ENCODE measurements at regions not wholly inside any gene's neighbourhood (a gene's known extent, or its start where the extent isn't known, plus 50 kb on each side); places are given as distances from the start of the nearest gene placed in this dataset.
"Not testable (repeated sequence)": the region's sequence is repeated elsewhere in the genome, so short reads cannot be mapped to it uniquely, and the experiment has no call there.

- H3K9me3 Mint-ChIP-seq = no peaks in the 10 kb centered on the region
These were observed 81.3 kb upstream of the BHLHE40 start for GRCh38 chr3:4897765-4898453.

DNA sequence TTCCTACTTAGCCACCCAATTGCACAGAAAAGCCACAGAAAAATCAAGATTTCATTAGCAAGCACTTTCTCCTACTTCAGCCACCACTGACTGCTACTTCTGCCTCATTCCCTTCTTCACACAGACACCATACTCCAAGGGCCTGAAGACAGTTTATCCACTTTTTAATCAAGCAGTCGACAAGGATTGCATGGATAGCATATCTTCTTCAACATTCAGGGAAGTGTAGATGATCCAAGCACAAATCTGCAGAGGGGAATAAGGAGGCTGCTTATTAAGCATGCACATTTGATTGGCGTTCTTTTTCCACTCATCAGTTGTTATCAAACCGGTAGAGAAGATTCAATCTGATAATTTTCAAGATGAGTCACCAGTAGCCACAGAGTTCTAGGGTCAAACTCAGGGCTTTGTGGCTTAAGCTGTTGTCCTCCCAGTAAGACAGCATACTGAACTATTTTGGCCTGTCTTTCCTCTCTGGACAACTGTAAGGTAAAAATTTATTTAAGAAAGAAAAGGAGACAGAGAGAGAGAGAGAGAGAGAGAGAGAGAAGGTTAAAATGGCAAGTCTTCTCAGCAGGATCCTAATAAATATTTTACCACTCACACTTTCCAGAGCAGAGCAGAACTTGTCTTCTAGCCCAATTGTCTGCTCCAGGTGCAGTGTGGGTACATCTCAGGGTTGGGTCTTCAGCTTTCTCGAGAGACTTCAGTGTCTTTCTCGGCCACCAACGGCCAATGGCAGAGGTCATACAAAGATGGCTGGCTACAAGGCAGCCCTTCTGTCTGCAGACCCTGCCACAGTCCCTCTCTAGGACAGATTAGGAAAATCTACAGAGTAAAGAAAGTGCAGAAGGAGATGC, 80.6 kb upstream of the BHLHE40 start:
- no peak for DNase-seq
- Mint-ChIP-seq H3K27ac (peak overlapping the region; percentile 79), H3K9me3 (no peaks in the 10 kb centered on the region), H3K27me3 (no peaks in the 10 kb centered on the region), H3K4me3 (peak overlapping the region; percentile 35), H3K4me1 (ENCODE audit: low read depth) (peaks cover 57% of the 10 kb centered on the region), H3K36me3 (ENCODE audit: low read depth) (no peaks in the 10 kb centered on the region)

More at GRCh38 chr3:4897765-4898453, 81.3 kb upstream of the BHLHE40 start:
- H3K4me1 Mint-ChIP-seq (ENCODE audit: low read depth) = peaks cover 53% of the 10 kb centered on the region
- H3K36me3 Mint-ChIP-seq (ENCODE audit: low read depth) = no peaks in the 10 kb centered on the region
- H3K27ac Mint-ChIP-seq = peak overlapping the region; percentile 79
- no peaks in the 10 kb centered on the region for H3K27me3 Mint-ChIP-seq
- no peak for DNase-seq
- H3K4me3 Mint-ChIP-seq = peak overlapping the region; percentile 16

DNA sequence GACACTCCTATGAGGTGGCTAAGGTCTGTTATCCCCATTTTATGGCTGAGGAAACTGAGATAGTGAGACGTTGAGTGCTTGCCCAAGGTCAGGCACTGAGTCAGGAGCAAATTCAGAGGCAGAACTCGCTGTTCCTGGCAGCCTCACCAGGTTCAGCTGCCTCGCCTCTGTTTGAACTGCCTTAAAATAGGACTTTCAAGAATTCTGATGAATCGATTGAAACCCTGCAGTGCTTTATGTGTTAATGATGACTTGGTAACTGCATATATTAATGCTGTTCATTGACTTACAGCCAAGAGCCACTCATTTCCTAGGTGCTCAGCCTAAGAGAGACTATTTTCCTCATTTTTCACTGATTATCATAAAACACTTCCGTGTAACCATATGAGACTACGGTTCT, 79.5 kb upstream of the BHLHE40 start:
- Mint-ChIP-seq H3K4me1 (ENCODE audit: low read depth) (peaks cover 65% of the 10 kb centered on the region), H3K36me3 (ENCODE audit: low read depth) (no peaks in the 10 kb centered on the region), H3K27ac (peak overlapping the region; percentile 42), H3K4me3 (no peak overlapping the region), H3K27me3 (no peaks in the 10 kb centered on the region), H3K9me3 (no peaks in the 10 kb centered on the region)
- DNase-seq = no peak

GRCh38 chr3:4900298-4900697, 78.9 kb upstream of the BHLHE40 start:
- Mint-ChIP-seq H3K4me3 (no peak overlapping the region), H3K36me3 (ENCODE audit: low read depth) (no peaks in the 10 kb centered on the region), H3K27me3 (no peaks in the 10 kb centered on the region), H3K4me1 (ENCODE audit: low read depth) (peaks cover 70% of the 10 kb centered on the region), H3K9me3 (no peaks in the 10 kb centered on the region), H3K27ac (peak overlapping the region; percentile 42)
- DNase-seq = no peak

DNA sequence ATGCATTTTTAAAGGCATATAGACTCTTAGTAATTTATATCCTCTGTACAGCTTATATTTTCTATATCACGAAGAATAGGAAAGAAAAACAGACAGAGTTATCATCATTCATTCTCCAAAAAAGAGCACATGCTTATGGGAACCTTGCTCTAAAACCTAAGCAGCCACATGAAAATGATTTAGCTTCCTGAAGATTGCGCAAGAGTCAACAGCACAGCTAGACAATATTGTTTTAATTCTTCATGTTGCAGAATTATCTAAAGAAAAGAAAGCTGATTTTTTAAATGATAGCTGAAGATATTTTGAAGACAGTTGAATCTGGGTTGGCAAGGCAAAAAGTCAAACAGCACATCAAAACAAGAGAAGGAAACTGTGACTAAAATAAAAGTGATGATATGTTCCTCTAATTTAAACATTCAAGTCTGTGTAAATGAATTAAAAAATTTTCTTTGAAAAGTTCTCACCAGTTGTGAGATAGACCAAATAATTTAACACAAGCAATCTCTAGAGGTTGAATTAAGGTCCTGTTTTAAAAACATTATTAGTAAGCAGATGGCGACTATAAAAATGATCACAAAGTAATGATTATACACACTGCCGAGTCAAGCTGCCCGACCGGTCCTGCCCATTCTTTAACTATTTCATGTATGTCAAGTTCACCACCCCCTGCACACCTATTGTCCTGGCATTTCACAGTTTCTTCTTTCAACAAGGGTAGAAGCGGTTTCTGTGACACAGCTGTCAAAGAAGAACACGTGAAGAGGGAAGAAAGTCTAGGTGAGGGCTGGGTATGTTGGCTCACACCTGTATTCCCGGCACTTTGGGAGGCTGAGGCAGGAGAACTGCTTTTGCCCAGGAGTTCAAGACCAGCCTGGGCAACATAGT, 74.2 kb upstream of the BHLHE40 start:
- DNase-seq = no peak
- H3K4me1 Mint-ChIP-seq (ENCODE audit: low read depth) = peaks cover 85% of the 10 kb centered on the region
- H3K4me3 Mint-ChIP-seq = no peak overlapping the region
- H3K9me3 Mint-ChIP-seq = no peaks in the 10 kb centered on the region
- H3K27ac Mint-ChIP-seq = peak overlapping the region; percentile 61
- H3K36me3 Mint-ChIP-seq (ENCODE audit: low read depth) = no peaks in the 10 kb centered on the region
- no peaks in the 10 kb centered on the region for H3K27me3 Mint-ChIP-seq

- Mint-ChIP-seq H3K4me1 (ENCODE audit: low read depth) (peaks cover 79% of the 10 kb centered on the region), H3K36me3 (ENCODE audit: low read depth) (no peaks in the 10 kb centered on the region), H3K4me3 (no peak overlapping the region), H3K27ac (peak overlapping the region; percentile 69), H3K9me3 (no peaks in the 10 kb centered on the region), H3K27me3 (no peaks in the 10 kb centered on the region)
- no peak for DNase-seq
These were observed 73.1 kb upstream of the BHLHE40 start for GRCh38 chr3:4906107-4906621.

- no peak for DNase-seq
- H3K4me3 Mint-ChIP-seq = no peak overlapping the region
- H3K27ac Mint-ChIP-seq = peak overlapping the region; percentile 30
- no peaks in the 10 kb centered on the region for H3K36me3 Mint-ChIP-seq (ENCODE audit: low read depth)
- H3K27me3 Mint-ChIP-seq = no peaks in the 10 kb centered on the region
- H3K9me3 Mint-ChIP-seq = peaks cover 1% of the 10 kb centered on the region
- H3K4me1 Mint-ChIP-seq (ENCODE audit: low read depth) = peaks cover 70% of the 10 kb centered on the region
These were observed 72.2 kb upstream of the BHLHE40 start for GRCh38 chr3:4907050-4907449.

GRCh38 chr3:4907643-4908432, 71.4 kb upstream of the BHLHE40 start:
- peak overlapping the region; percentile 81 for H3K27ac Mint-ChIP-seq
- H3K36me3 Mint-ChIP-seq (ENCODE audit: low read depth) = no peaks in the 10 kb centered on the region
- peaks cover 2% of the 10 kb centered on the region for H3K9me3 Mint-ChIP-seq
- DNase-seq = no peak
- H3K27me3 Mint-ChIP-seq = no peaks in the 10 kb centered on the region
- peaks cover 64% of the 10 kb centered on the region for H3K4me1 Mint-ChIP-seq (ENCODE audit: low read depth)
- peak overlapping the region; percentile 20 for H3K4me3 Mint-ChIP-seq

DNA sequence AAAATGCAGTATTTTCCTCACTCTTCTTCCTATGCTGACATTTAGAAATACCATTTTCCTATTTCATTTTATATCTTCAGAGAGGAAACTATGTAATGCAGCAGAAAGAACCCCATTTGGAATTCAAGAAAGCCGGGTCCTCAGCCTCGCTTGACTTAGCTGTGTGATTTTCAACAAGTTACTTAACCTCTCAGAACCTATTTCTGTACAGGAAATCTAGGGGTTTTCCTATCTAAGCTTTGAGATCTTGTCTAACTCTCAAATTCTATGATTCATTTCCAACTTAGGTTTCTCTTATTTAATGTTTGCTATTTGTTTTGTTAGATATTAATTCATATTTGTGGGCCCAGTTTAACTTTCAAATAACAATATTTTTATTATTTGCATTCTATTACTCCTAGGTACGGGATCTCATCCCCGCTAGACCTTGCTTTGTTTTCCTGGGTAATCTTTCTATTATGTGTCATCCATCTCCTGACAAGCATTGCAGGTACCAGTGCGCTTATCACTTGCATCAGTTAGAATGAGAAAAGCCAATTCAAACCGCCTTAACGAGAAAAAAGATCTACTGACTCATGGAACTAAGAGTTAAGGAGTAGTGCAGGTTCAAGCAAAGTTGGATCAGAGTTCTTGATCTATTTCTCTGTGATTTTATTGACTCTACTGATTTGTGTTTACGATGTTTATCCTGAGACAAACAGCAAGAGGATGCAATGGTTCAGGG, 70.6 kb upstream of the BHLHE40 start:
- no peak for DNase-seq
- H3K4me3 Mint-ChIP-seq = peak overlapping the region; percentile 20
- H3K4me1 Mint-ChIP-seq (ENCODE audit: low read depth) = peaks cover 61% of the 10 kb centered on the region
- no peaks in the 10 kb centered on the region for H3K27me3 Mint-ChIP-seq
- peaks cover 4% of the 10 kb centered on the region for H3K9me3 Mint-ChIP-seq
- peak overlapping the region; percentile 81 for H3K27ac Mint-ChIP-seq
- no peaks in the 10 kb centered on the region for H3K36me3 Mint-ChIP-seq (ENCODE audit: low read depth)

DNA sequence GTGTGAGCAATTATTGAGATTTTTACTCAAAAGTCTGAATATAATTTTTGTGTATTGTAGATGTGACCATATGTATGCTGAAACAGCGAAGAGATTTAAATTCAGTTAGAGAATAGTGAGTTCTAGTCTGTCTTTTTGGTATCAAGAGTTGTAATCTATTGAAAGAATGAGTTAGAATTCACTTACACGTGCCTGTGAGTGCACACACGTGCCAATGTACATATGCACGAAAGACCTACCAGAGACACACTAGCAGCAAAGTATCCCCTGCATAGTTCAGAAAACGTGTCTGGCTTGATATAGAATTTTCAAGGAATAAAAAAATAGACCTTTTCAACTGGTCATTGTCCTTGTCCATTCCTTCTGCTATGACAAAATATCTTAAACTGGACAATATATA, 64.8 kb upstream of the BHLHE40 start:
- H3K9me3 Mint-ChIP-seq = peaks cover 8% of the 10 kb centered on the region
- no peaks in the 10 kb centered on the region for H3K27me3 Mint-ChIP-seq
- H3K4me1 Mint-ChIP-seq (ENCODE audit: low read depth) = peaks cover 5% of the 10 kb centered on the region
- no peak for DNase-seq
- H3K36me3 Mint-ChIP-seq (ENCODE audit: low read depth) = no peaks in the 10 kb centered on the region
- no peak overlapping the region for H3K4me3 Mint-ChIP-seq
- no peak overlapping the region for H3K27ac Mint-ChIP-seq

DNA sequence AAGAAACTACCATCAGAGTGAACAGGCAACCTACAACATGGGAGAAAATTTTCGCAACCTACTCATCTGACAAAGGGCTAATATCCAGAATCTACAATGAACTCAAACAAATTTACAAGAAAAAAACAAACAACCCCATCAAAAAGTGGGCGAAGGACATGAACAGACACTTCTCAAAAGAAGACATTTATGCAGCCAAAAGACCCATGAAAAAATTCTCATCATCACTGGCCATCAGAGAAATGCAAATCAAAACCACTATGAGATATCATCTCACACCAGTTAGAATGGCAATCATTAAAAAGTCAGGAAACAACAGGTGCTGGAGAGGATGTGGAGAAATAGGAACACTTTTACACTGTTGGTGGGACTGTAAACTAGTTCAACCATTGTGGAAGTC, 57.6 kb upstream of the BHLHE40 start:
- H3K9me3 Mint-ChIP-seq; DNase-seq; H3K27ac Mint-ChIP-seq; H3K4me3 Mint-ChIP-seq; H3K36me3 Mint-ChIP-seq (ENCODE audit: low read depth); H3K4me1 Mint-ChIP-seq (ENCODE audit: low read depth); H3K27me3 Mint-ChIP-seq: not testable (repeated sequence)

DNA sequence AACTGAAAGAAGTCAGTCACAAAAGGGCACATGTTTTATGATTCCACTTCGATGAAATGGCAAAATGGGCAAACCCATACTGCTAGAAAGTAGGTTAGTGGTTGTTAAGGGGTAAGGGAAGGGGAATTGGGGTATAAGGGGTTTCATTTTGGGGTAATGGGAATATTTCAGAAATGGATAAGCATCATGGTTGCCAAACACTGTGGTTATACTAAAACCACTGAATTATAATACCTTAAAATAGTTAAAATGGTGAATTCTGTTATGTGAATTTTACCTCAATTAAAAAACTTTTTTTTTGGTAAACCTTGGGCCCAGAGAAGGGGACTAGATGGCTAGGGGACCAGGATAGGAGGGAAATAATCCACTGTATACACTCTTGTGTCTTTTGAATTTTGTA, 52.3 kb upstream of the BHLHE40 start:
- H3K27me3 Mint-ChIP-seq = no peaks in the 10 kb centered on the region
- peak overlapping the region; percentile 57 for H3K27ac Mint-ChIP-seq
- H3K4me3 Mint-ChIP-seq = no peak overlapping the region
- H3K9me3 Mint-ChIP-seq = peaks cover 4% of the 10 kb centered on the region
- peaks cover 26% of the 10 kb centered on the region for H3K4me1 Mint-ChIP-seq (ENCODE audit: low read depth)
- H3K36me3 Mint-ChIP-seq (ENCODE audit: low read depth) = no peaks in the 10 kb centered on the region
- no peak for DNase-seq

DNA sequence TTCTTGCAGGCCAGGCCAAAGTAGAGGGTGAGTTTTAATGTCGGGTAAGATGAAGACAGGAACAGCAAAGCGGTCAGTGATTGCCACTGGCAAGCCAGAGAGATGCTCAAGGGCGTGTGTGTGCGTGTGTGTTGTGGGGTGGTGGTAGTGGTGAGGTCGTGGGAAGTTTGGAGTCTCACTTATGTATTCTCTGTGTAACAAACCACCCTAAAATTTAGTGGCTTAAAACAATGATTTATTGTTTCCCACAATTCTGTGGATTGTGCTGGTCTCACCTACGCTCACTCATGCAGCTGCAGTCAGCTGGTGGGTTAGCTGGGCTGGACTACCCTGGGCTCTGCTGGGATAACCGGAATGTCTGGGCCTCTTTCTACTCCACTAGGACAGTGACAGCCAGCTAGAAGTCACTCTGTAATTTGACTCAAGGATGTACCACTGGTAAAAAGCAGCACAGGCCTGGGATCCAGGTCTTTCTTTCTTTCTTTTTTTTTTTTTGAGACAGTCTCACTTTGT, 50.9 kb upstream of the BHLHE40 start:
- H3K27me3 Mint-ChIP-seq = no peaks in the 10 kb centered on the region
- no peak for DNase-seq
- H3K36me3 Mint-ChIP-seq (ENCODE audit: low read depth) = no peaks in the 10 kb centered on the region
- peak overlapping the region; percentile 17 for H3K27ac Mint-ChIP-seq
- H3K4me1 Mint-ChIP-seq (ENCODE audit: low read depth) = peaks cover 26% of the 10 kb centered on the region
- peaks cover 4% of the 10 kb centered on the region for H3K9me3 Mint-ChIP-seq
- no peak overlapping the region for H3K4me3 Mint-ChIP-seq

Data from activated T-cell treated with anti-CD3 and anti-CD28 coated beads, Interleukin-2, amount 50 U/mL, for 24 hours (primary cell).